Neural progenitor cell (in vitro differentiated cells): ENCODE measurements at regions not wholly inside any gene's neighbourhood (a gene's known extent, or its start where the extent isn't known, plus 50 kb on each side); places are given as distances from the start of the nearest gene placed in this dataset.
"Not testable (repeated sequence)": the region's sequence is repeated elsewhere in the genome, so short reads cannot be mapped to it uniquely, and the experiment has no call there.

ENCODE experiments used
- DNase-seq: peaks from one replicate; pipeline ENCODE4 v3.0.0-alpha.2; 2016; ENCODE audit warnings: low spot score
- H2AFZ ChIP-seq: fragments of 200-600 bp; sonication (generic); replicated peaks from 2 replicates; pipeline ENCODE4 v1.6.1; 2016; ENCODE audit warnings: antibody characterized with exemption
- H3F3A ChIP-seq: fragments of 200-600 bp; sonication (generic); 2 replicates; pipeline ENCODE4 v1.6.1; 2016; ENCODE audit warnings: antibody characterized with exemption, low read depth
- H3K27ac ChIP-seq: fragments of 200-600 bp; sonication (generic); 2 replicates; pipeline ENCODE4 v1.5.1; 2016; ENCODE audit warnings: mild to moderate bottlenecking
- H3K27me3 ChIP-seq: fragments of 200-600 bp; sonication (generic); 2 replicates; pipeline ENCODE4 v1.6.1; 2016; ENCODE audit warnings: mild to moderate bottlenecking, moderate library complexity
- H3K36me3 ChIP-seq: fragments of 200-600 bp; sonication (generic); 2 replicates; pipeline ENCODE4 v1.5.1; 2016
- H3K4me1 ChIP-seq: fragments of 200-600 bp; sonication (generic); 2 replicates; pipeline ENCODE4 v1.6.1; 2016; ENCODE audit warnings: mixed run types
- H3K4me2 ChIP-seq: fragments of 200-600 bp; sonication (generic); 2 replicates; pipeline ENCODE4 v1.6.1; 2016
- H3K4me3 ChIP-seq: fragments of 200-600 bp; sonication (generic); 2 replicates; pipeline ENCODE4 v1.5.1; 2016
- H3K79me2 ChIP-seq: fragments of 200-600 bp; sonication (generic); 2 replicates; pipeline ENCODE4 v1.6.1; 2016; ENCODE audit warnings: low read depth
- H3K9ac ChIP-seq: fragments of 200-600 bp; sonication (generic); 2 replicates; pipeline ENCODE4 v1.6.1; 2016
- H3K9me3 ChIP-seq: fragments of 200-600 bp; sonication (generic); 2 replicates; pipeline ENCODE4 v1.5.1; 2016; ENCODE audit warnings: low read depth
- H4K20me1 ChIP-seq: fragments of 200-600 bp; sonication (generic); 2 replicates; pipeline ENCODE4 v1.6.1; 2016; ENCODE audit warnings: low read depth
- H3K27ac Mint-ChIP-seq: 3 replicates; pipeline ENCODE4 v1.8.0; 2021; ENCODE audit warnings: mixed read lengths
- H3K27me3 Mint-ChIP-seq: 2 replicates; pipeline ENCODE4 v1.8.0; 2022; ENCODE audit warnings: low read depth, mild to moderate bottlenecking, inconsistent platforms, moderate library complexity, mixed read lengths; ENCODE audit not compliant: insufficient read depth
- H3K36me3 Mint-ChIP-seq: 3 replicates; pipeline ENCODE4 v1.8.0; 2021; ENCODE audit warnings: mixed read lengths
- H3K4me1 Mint-ChIP-seq: 3 replicates; pipeline ENCODE4 v1.8.0; 2021; ENCODE audit warnings: mixed read lengths
- H3K4me3 Mint-ChIP-seq: 3 replicates; pipeline ENCODE4 v1.8.0; 2021; ENCODE audit warnings: mild to moderate bottlenecking, moderate library complexity, mixed read lengths
- H3K9me3 Mint-ChIP-seq: 3 replicates; pipeline ENCODE4 v1.8.0; 2020; ENCODE audit warnings: mixed read lengths
- CTCF ChIP-seq: fragments of 200-600 bp; sonication (generic); IDR thresholded peaks from 2 replicates; pipeline ENCODE4 v1.5.1; 2017; ENCODE audit warnings: antibody characterized with exemption, mild to moderate bottlenecking
- EZH2 ChIP-seq: fragments of 200-600 bp; sonication (generic); IDR thresholded peaks from 2 replicates; pipeline ENCODE4 v1.6.1; 2017; ENCODE audit warnings: antibody characterized with exemption, mild to moderate bottlenecking, moderate library complexity
- EZH2phosphoT487 ChIP-seq: fragments of 200-600 bp; sonication (generic); IDR thresholded peaks from 2 replicates; pipeline ENCODE4 v1.6.1; 2017; ENCODE audit warnings: antibody characterized with exemption

DNA sequence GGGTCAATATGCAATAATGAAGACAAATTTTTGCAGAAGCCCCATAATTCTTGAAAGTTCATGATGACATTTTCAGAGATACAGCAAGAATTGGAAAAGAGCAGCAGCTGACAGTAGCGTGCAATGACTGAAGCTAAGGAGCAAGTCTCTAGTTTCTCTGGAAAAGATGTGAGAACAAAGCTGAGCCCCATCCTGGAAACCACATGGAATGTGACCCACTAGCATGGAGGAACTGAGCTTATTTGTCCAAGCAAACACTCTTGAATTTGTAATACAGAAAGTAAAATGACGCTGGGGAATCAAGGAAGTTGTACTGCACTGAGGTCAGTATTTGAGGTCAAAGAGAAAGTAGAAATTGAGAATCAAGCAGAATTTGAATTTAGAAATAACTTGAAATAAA lies 1447.2 kb downstream of the FSTL5 start:
- Histone ChIP-seq H3K36me3 (no peaks in the 10 kb centered on the region), H3K27me3 (no peaks in the 10 kb centered on the region), H3K27ac (no peak overlapping the region), H2AFZ (no peak overlapping the region), H3K4me2 (no peak overlapping the region), H3K4me3 (no peak overlapping the region), H3K4me1 (no peaks in the 10 kb centered on the region), H4K20me1 (no peaks in the 10 kb centered on the region), H3K79me2 (no peaks in the 10 kb centered on the region), H3K9ac (no peak overlapping the region), H3F3A (no peaks in the 10 kb centered on the region), H3K9me3 (no peaks in the 10 kb centered on the region)
- no peaks in the 10 kb centered on the region for H3K9me3 Mint-ChIP-seq
- no peaks in the 10 kb centered on the region for H3K36me3 Mint-ChIP-seq
- TF ChIP-seq EZH2phosphoT487 (no peak), CTCF (no peak), EZH2 (no peak)
- H3K4me3 Mint-ChIP-seq = no peak overlapping the region
- H3K4me1 Mint-ChIP-seq = peaks cover 6% of the 10 kb centered on the region
- H3K27ac Mint-ChIP-seq = no peak overlapping the region
- H3K27me3 Mint-ChIP-seq = no peaks in the 10 kb centered on the region
- no peak for DNase-seq

DNA sequence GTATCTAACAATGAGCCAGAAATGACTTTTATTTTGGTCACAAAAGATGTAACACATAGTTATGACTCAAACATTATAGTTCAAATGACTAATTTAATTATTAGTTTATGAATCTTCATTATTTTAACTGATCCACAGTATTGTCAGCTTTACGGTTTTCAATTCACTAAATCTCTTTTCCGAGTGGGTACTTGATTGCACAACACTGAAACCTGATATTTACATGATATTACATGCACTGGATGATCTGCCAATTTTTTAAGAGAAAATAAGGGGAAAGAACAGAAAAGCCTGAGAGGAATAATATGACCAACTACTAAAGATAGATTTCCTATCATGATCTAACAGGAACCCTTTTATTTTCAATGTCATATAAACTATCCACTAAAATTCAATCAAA lies 1446.0 kb downstream of the FSTL5 start:
- Histone ChIP-seq H4K20me1 (no peaks in the 10 kb centered on the region), H3K4me1 (no peaks in the 10 kb centered on the region), H3K9ac (no peak overlapping the region), H2AFZ (no peak overlapping the region), H3F3A (no peaks in the 10 kb centered on the region), H3K4me3 (no peak overlapping the region), H3K36me3 (no peaks in the 10 kb centered on the region), H3K4me2 (no peak overlapping the region), H3K9me3 (no peaks in the 10 kb centered on the region), H3K27me3 (no peaks in the 10 kb centered on the region), H3K79me2 (no peaks in the 10 kb centered on the region), H3K27ac (no peak overlapping the region)
- Mint-ChIP-seq H3K27me3 (no peaks in the 10 kb centered on the region), H3K4me3 (no peak overlapping the region), H3K9me3 (no peaks in the 10 kb centered on the region), H3K27ac (no peak overlapping the region), H3K36me3 (no peaks in the 10 kb centered on the region), H3K4me1 (peaks cover 6% of the 10 kb centered on the region)
- no peak for TF ChIP-seq EZH2
- TF ChIP-seq EZH2phosphoT487 = no peak
- no peak for TF ChIP-seq CTCF
- DNase-seq = no peak

- Histone ChIP-seq H3K9ac (no peak overlapping the region), H3K4me2 (no peak overlapping the region), H3K9me3 (no peaks in the 10 kb centered on the region), H3K4me1 (no peaks in the 10 kb centered on the region), H3K79me2 (no peaks in the 10 kb centered on the region), H3K4me3 (no peak overlapping the region), H3K27me3 (no peaks in the 10 kb centered on the region), H4K20me1 (no peaks in the 10 kb centered on the region), H2AFZ (no peak overlapping the region), H3K36me3 (no peaks in the 10 kb centered on the region), H3K27ac (no peak overlapping the region), H3F3A (no peaks in the 10 kb centered on the region)
- H3K4me3 Mint-ChIP-seq = no peak overlapping the region
- H3K27ac Mint-ChIP-seq = no peak overlapping the region
- no peaks in the 10 kb centered on the region for H3K9me3 Mint-ChIP-seq
- no peaks in the 10 kb centered on the region for H3K36me3 Mint-ChIP-seq
- no peaks in the 10 kb centered on the region for H3K27me3 Mint-ChIP-seq
- H3K4me1 Mint-ChIP-seq = peaks cover 2% of the 10 kb centered on the region
- no peak for DNase-seq
- no peak for TF ChIP-seq EZH2
- TF ChIP-seq CTCF = no peak
- no peak for TF ChIP-seq EZH2phosphoT487
Observed at GRCh38 chr4:160724063-160724462, 1439.7 kb downstream of the FSTL5 start.

DNA sequence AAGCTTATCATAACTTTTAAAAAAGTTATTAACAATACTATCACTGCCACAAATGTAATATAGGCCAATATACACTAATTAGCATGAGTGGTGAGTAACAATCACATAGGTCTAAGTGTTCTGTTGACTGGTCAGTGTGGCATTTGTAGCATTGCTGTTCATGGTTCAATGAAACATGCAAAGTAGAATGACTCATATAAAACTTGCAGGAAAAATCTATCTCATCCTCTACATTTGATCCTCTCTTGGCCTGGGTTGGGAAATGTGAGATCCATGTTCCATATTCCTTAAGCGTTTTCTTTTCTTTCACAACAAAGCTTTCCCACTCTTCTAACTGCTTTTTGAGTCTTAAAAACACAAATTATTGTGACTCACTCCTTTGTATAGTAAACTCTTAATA lies 1418.7 kb downstream of the FSTL5 start:
- Histone ChIP-seq H3K27ac (no peak overlapping the region), H3K9me3 (no peaks in the 10 kb centered on the region), H4K20me1 (no peaks in the 10 kb centered on the region), H3K27me3 (no peaks in the 10 kb centered on the region), H2AFZ (no peak overlapping the region), H3K79me2 (no peaks in the 10 kb centered on the region), H3K4me1 (no peaks in the 10 kb centered on the region), H3K36me3 (no peaks in the 10 kb centered on the region), H3K9ac (no peak overlapping the region), H3K4me2 (no peak overlapping the region), H3F3A (no peaks in the 10 kb centered on the region), H3K4me3 (no peak overlapping the region)
- no peak for DNase-seq
- no peak overlapping the region for H3K27ac Mint-ChIP-seq
- no peak overlapping the region for H3K4me3 Mint-ChIP-seq
- no peaks in the 10 kb centered on the region for H3K27me3 Mint-ChIP-seq
- TF ChIP-seq CTCF (no peak), EZH2phosphoT487 (no peak), EZH2 (no peak)
- peaks cover 9% of the 10 kb centered on the region for H3K9me3 Mint-ChIP-seq
- no peaks in the 10 kb centered on the region for H3K36me3 Mint-ChIP-seq
- H3K4me1 Mint-ChIP-seq = no peaks in the 10 kb centered on the region

DNA sequence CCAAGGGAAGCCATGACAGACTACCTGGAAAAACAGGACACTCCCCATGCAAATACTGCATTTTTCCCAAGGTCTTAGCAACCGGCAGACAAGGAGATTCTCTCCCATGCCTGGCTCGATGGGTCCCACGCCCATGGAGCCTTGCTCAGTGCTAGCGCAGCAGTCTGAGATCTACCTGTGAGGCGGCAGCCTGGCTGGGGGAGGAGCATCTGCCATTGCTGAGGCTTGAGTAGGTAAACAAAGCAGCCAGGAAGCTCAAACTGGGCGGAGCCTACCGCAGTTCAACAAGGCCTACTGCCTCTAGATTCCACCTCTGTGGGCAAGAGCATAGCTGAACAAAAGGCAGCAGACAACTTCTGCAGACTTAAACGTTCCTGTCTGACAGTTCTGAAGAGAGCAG lies 1417.2 kb downstream of the FSTL5 start:
- H3K9me3 ChIP-seq, H3K4me2 ChIP-seq, H3K27me3 ChIP-seq, H3K27ac ChIP-seq, H3K79me2 ChIP-seq, H3K27me3 Mint-ChIP-seq, H3K4me1 ChIP-seq, H3K4me1 Mint-ChIP-seq, H3K9ac ChIP-seq, H2AFZ ChIP-seq, H4K20me1 ChIP-seq, H3K4me3 Mint-ChIP-seq, DNase-seq, H3F3A ChIP-seq, H3K4me3 ChIP-seq, H3K27ac Mint-ChIP-seq, H3K36me3 Mint-ChIP-seq, H3K36me3 ChIP-seq: not testable (repeated sequence)
- peaks cover 17% of the 10 kb centered on the region for H3K9me3 Mint-ChIP-seq
